Hippocampal formation (tissue), 2 donors: ENCODE measurements at regions not wholly inside any gene's neighbourhood (a gene's known extent, or its start where the extent isn't known, plus 50 kb on each side); places are given as distances from the start of the nearest gene placed in this dataset.
A peak's percentile ranks its signal among the peaks of the same experiment; 100 is the strongest.
"Not testable (repeated sequence)": the region's sequence is repeated elsewhere in the genome, so short reads cannot be mapped to it uniquely, and the experiment has no call there.

Experiments used
- DNase-seq, 2 donors: peaks; one replicate each; lab custom pipeline; 2025; lab: John Stamatoyannopoulos, UW

- no peak for DNase-seq
Observed at GRCh38 chrY:7310482-7311269, 399.1 kb upstream of the AMELY start.

GRCh38 chrY:7308816-7309215, 397.3 kb upstream of the AMELY start:
- DNase-seq = no peak

GRCh38 chrY:7302306-7302705, 390.8 kb upstream of the AMELY start:
- no peak for DNase-seq

- no peak for DNase-seq
Observed at GRCh38 chrY:7299960-7300359, 388.4 kb upstream of the AMELY start.

- DNase-seq = no peak
Observed at GRCh38 chrY:7292113-7292512, 380.6 kb upstream of the AMELY start.

GRCh38 chrY:7289889-7290833, 378.6 kb upstream of the AMELY start:
- no peak for DNase-seq

- no peak for DNase-seq
Observed at GRCh38 chrY:7288611-7289010, 377.1 kb upstream of the AMELY start.

- not testable (repeated sequence) for DNase-seq
Observed at GRCh38 chrY:7287963-7288362, 376.4 kb upstream of the AMELY start.

GRCh38 chrY:7285388-7285787, 373.8 kb upstream of the AMELY start:
- DNase-seq = no peak

GRCh38 chrY:7283001-7283400, 371.4 kb upstream of the AMELY start:
- no peak for DNase-seq

GRCh38 chrY:7280151-7280740, 368.7 kb upstream of the AMELY start:
- DNase-seq = not testable (repeated sequence)

GRCh38 chrY:7275751-7276150, 364.2 kb upstream of the AMELY start:
- no peak for DNase-seq

- DNase-seq = peak in 1 of 2 donors; percentile 2
Observed at GRCh38 chrY:7275014-7275413, 363.5 kb upstream of the AMELY start.

- DNase-seq = peak in 1 of 2 donors; percentile 11
Observed at GRCh38 chrY:7274369-7274913, 362.9 kb upstream of the AMELY start.

GRCh38 chrY:7273587-7274203, 362.1 kb upstream of the AMELY start:
- peak in 1 of 2 donors; percentile 23 for DNase-seq

GRCh38 chrY:7272556-7273195, 361.1 kb upstream of the AMELY start:
- peak in 1 of 2 donors; percentile 6 for DNase-seq

GRCh38 chrY:7263773-7264172, 352.2 kb upstream of the AMELY start:
- DNase-seq = no peak

- DNase-seq = no peak
Observed at GRCh38 chrY:7262531-7262930, 351.0 kb upstream of the AMELY start.

GRCh38 chrY:7261254-7261653, 349.7 kb upstream of the AMELY start:
- DNase-seq = no peak

- DNase-seq = no peak
Observed at GRCh38 chrY:7240101-7240500, 328.5 kb upstream of the AMELY start.

- DNase-seq = no peak
Observed at GRCh38 chrY:7211971-7212370, 300.4 kb upstream of the AMELY start.
